ENCODE measurements at regions not wholly inside any gene's neighbourhood (a gene's known extent, or its start where the extent isn't known, plus 50 kb on each side); places are given as distances from the start of the nearest gene placed in this dataset.

DNA sequence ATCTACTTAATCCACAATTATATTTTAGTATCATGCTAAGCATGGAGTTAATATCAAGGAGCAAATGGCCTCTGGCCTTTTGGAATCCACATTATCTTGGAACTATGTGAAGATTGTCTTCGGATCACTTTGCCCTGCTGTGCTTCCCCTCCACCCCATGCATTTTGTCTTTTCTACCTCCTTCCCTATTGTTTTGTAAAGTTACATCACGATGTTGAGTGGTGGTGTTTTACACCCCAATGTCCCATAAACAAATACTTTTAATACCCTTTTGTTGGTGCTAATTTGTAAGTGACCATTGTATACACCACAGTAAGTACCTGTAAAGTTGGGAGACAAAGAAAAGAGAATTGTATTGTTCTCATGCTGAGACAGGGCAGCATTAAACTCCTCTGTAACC is 258.4 kb upstream of the ZNF717 start:
- H3K4me3 ChIP-seq (ENCODE audit: low read depth, low read length), result no peak overlapping the region
- no peak for TF ChIP-seq CTCF (IDR thresholded peaks at IDR 0.05; ENCODE audit: insufficient read depth, low read length)
- DNase-seq (ENCODE audit: low read depth), result no peak

- no peak for TF ChIP-seq CTCF (IDR thresholded peaks at IDR 0.05; ENCODE audit: insufficient read depth, low read length)
- H3K4me3 ChIP-seq (ENCODE audit: low read depth, low read length), result no peak overlapping the region
- no peak for DNase-seq (ENCODE audit: low read depth)
Measured at GRCh38 chr3:76044601-76045600, 259.6 kb upstream of the ZNF717 start.

DNA sequence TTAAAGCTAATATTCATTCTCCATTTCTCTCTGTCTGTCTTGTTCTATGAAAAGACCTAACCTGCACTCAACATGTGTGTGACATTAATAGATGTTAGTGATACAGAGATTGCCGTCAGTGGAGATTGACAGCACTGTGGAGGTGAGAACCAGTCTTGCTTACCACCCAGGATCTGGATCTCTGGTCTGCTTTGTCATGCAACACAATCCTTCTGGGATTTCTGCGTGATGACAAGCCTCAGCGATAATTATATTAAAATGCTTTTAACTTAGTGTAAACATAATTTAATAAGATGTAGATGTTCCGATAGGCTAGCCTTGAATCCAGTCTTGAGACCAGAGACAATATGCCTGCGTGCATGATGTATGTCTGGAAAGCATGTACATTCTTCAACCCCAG is 262.0 kb upstream of the ZNF717 start:
- no peak for DNase-seq (ENCODE audit: low read depth)
- TF ChIP-seq CTCF (IDR thresholded peaks at IDR 0.05; ENCODE audit: insufficient read depth, low read length), result no peak
- no peak overlapping the region for H3K4me3 ChIP-seq (ENCODE audit: low read depth, low read length)

- DNase-seq (ENCODE audit: low read depth), result no peak
- H3K4me3 ChIP-seq (ENCODE audit: low read depth, low read length), result no peak overlapping the region
- no peak for TF ChIP-seq CTCF (IDR thresholded peaks at IDR 0.05; ENCODE audit: insufficient read depth, low read length)
Measured at GRCh38 chr3:76049776-76050175, 264.4 kb upstream of the ZNF717 start.

DNA sequence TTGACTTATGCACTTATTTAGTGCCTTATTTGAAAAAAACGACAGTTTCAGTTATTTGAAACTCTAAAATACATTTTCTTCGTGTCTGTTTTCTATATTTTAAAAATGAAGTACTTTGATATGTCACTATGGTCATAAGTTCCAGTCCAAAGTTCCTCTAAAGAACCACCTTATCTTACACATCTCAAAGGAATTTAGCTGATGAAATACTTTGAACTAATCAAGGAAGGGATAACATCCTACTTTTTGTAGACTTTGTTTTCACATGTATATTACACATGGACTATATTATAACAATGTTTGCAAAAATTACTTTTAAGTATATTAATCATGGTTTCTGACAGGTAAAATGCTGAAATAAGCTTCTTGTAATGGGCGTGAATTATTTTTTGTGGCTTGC is 265.8 kb upstream of the ZNF717 start:
- H3K4me3 ChIP-seq (ENCODE audit: low read depth, low read length), result no peak overlapping the region
- no peak for TF ChIP-seq CTCF (IDR thresholded peaks at IDR 0.05; ENCODE audit: insufficient read depth, low read length)
- no peak for DNase-seq (ENCODE audit: low read depth)

- H3K4me3 ChIP-seq (ENCODE audit: low read depth, low read length), result no peak overlapping the region
- no peak for TF ChIP-seq CTCF (IDR thresholded peaks at IDR 0.05; ENCODE audit: insufficient read depth, low read length)
- no peak for DNase-seq (ENCODE audit: low read depth)
Measured at GRCh38 chr3:76054404-76054803, 269.1 kb upstream of the ZNF717 start.

Measured in fibroblast of the aortic adventitia (primary cell).